Stimulated activated CD8-positive, alpha-beta memory T cell treated with anti-CD3 and anti-CD28 coated beads, Interleukin-12 subunit alpha, Interleukin-12 subunit beta, amount 100 ng/mL, for 24 hours (primary cell): ENCODE measurements at regions not wholly inside any gene's neighbourhood (a gene's known extent, or its start where the extent isn't known, plus 50 kb on each side); places are given as distances from the start of the nearest gene placed in this dataset.
"Not testable (repeated sequence)": the region's sequence is repeated elsewhere in the genome, so short reads cannot be mapped to it uniquely, and the experiment has no call there.

Experiments used
- DNase-seq: peaks from one replicate; pipeline ENCODE4 v3.0.0-alpha.2; 2020; ENCODE audit errors: extremely low read depth

- no peak for DNase-seq
Observed at GRCh38 chr16:29311461-29312344, 94.8 kb downstream of the NPIPB11 start.

GRCh38 chr16:29310852-29311314 lies 95.6 kb downstream of the NPIPB11 start:
- DNase-seq, result no peak

DNA sequence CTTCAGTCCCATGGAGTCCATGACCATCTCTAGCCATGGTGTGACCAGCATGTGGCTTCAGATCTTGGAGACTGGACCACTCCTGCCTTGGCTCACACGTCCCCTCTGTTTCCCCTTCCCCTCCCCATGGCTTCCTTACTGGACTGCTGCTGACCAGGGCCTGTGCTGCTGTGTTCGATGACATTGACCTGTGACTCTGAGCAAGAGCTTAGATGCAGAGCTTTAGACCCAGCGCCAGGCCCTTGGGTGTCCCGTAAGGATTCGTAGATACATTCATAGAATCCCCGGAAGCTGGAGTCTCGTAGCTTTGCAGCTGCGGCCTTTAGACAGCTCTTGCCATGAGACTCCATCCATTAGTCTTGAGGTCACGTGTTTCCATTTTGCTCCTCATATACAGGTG lies 96.3 kb downstream of the NPIPB11 start:
- DNase-seq, result not testable (repeated sequence)

DNA sequence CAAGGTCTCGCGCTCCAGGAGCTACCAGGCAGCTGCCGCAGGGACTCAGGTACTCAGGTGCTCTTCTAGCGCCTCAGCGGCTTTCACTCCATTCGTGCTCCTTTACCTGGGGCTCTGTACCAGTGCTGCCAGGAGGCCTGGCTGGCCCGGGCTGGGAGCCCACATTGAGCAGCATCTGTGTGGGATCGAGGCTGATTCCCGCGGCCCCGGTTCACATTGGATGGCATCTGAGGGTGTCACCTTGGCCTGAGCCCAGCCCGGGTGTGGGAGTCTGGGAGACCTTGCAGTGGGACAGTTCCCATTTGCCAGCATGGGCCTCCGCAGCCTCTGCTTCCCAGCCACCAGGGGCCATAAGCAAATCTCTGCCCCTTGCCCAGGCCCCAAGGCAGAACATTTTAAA lies 96.9 kb downstream of the NPIPB11 start:
- not testable (repeated sequence) for DNase-seq

DNA sequence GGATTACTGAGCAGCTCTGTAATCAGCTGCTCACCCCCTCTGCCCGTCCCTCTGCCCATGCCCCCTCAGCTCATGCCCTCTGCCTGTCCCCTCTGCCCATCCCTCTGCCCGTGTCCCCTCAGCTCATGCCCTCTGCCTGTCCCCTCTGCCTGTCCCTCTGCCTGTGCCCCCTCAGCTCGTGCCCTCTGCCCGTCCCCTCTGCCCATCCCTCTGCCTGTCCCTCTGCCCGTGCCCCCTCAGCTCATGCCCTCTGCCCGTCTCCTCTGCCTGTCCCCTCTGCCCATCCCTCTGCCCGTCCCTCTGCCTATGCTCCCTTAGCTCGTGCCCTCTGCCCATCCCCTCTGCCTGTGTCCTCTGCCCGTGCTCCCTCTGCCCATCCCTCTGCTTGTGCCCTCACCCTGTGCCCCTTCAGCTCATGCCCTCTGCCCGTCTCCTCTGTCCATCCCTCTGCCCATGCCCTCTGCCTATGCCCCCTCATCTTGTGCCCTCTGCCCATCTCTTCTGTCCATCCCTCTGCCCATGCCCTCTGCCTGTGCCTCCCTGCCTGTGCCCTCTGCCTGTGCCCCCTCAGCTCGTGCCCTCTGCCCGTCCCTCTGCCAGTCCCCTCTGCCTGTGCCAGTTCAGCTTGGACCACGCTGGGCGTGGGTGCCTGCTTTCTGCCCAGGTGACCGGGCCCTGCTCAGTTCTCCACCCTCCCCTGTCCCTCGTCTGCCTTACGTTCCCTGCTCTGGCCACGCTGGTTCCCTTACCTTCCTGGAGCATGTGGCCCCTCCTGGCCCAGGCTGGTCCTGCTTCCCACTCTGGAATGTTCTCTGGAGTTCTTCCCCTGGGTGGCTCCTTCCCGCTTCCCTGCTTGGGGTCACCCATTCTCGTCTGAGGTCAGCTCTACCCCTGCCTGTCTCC lies 97.6 kb downstream of the NPIPB11 start:
- no peak for DNase-seq

- no peak for DNase-seq
Observed at GRCh38 chr16:29307598-29308507, 98.7 kb downstream of the NPIPB11 start.

DNA sequence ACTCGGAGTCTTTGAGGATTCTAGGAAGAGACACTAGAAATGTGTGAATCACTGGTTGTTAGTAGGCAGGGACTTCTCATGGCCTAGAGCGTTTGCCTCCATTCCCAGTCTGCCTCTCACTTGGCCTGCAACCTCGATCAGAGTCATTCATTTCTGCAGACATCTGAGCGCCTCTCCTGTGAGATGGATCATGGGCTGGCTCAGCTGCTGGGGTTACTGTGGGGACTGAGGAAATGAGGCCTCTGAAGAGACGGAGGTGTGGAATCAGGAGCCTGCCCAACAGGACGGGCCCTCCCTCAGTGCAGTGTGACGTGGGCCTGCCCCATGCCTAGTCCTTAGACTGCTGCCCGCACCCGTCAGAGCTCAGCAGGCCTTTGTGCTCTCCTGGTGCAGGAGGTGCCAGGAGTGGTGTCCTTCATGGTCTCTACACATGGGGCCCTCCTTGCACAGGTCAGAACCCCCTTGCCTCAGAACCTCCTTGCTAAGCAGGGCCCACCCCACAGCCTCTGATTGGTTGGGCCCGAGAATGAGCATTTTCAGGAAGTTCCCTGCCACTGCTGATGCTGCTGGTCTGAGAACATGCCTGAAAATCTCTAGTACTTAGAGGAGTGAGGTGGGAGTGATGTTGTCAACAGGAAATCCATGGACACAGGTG lies 99.4 kb downstream of the NPIPB11 start:
- no peak for DNase-seq

DNA sequence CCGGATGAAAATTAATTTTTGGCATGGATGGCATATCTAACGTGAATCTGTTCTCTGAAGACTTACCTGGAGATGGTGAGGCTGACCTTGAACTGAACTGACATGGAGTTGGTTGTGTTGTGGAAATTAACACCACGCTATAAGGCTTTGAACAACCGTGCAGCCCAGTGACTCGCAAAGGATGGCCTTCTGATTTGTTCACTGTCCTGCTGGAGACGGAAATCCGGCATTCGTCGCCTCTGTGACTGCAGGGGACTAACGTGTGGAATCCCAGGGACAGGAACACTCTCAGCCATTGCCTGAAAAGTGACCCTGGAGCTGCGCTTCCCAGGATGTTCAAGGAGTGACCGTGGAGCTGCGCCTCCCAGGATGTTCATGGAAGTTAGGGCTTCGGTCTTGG lies 100.3 kb downstream of the NPIPB11 start:
- DNase-seq, result no peak

DNA sequence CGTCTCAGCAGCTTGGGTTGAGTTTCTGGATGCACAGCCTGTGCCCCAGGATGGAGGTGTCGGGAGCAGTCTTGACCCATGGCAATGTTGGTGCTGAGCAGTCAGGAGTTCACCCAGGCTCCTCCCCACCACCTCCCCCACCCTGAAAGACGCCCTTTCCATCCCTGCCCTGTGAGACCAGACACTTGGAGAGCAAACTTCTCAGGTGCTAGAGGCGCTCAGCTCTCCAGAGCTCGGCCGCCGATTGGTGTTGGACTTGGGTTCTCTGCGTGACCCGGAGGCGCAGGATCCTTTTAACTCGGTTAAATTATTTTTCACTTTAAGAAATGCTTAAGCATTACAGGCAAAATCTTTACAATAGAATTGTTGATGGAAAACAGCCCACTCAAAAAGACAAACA lies 101.5 kb downstream of the NPIPB11 start:
- not testable (repeated sequence) for DNase-seq

DNA sequence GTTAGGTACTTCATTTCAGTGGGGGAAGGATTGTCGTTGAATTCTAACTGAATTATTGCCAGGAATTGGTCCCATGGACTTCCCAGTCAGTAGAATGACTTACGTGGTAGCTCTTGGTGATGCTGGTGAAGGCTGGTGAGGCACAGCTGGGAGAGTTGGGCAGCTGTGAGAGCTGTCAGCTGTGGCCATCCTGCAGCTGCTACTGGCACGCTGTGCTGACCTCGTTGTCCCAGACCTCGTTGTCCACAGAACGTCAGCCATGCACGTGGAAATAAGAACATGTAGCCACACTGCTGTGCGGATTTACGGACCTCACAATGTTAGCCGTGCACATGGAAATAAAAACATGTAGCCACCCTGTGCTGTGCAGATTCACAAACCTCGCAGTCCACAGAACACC lies 102.3 kb downstream of the NPIPB11 start:
- DNase-seq, result no peak

DNA sequence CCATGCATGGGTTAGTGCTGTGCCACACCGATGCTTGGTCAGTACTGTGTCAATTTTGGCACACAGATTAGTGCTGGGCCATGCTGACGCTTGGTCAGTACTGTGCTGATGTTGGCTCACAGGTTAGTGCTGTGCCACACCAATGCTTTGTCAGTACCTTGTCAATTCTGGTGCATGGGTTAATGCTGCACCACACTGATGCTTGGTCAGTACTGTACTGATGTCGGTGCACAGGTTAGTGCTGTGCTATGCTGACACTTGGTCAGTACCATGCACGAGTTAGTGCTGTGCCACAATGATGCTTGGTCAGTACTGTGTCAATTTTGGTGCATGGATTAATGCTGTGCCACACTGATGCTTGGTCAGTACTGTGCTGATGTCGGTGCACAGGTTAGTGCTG lies 103.0 kb downstream of the NPIPB11 start:
- DNase-seq, result no peak

- no peak for DNase-seq
Observed at GRCh38 chr16:29302976-29303375, 103.5 kb downstream of the NPIPB11 start.

GRCh38 chr16:29302433-29302832 lies 104.1 kb downstream of the NPIPB11 start:
- not testable (repeated sequence) for DNase-seq

- not testable (repeated sequence) for DNase-seq
Observed at GRCh38 chr16:29301662-29302285, 104.7 kb downstream of the NPIPB11 start.

DNA sequence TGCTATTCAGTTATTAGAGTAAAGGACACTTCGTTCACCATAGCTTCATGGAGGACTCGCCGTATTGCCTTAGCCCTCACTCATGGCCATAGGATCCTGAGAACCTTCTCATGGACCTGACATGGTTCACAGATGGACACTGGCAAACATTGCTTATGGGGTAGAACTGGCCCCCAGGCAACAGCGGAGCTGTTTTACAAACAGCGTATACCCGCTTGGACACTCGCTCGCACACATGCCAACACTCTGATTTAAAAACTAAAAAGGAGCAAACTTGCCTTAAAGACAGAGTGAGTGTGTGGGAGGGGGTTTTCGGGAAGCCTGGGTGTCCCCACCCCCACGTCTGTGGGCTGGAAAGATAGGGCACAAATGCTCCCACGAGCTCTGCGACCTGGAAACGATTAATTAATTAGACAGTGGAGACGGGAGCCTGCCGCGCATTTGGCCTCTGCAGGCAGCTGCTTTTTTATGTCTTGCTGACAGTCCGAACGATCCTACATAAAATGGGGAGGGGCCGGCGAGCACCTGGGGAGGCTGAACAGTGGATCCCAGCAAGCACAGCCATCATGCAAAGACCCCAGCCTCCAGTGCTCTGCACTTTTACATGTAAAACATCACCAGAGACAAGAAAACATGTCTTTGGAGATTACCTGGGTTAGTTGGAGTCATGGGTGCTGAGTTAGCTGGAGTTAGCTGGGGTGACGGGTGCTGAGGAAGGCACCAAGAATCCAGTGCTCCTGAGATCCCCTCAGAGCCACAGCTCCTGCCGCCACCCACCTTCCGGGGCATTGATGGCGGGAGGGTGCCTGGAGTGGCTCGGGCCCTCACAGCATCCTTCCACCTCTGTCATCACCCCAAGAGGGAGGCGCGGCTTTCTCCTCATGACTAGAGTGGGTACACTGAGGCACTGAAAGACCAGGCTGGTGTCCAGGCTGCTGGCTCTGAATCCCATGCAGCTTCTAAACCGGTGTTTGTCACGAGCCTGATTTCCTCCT lies 105.7 kb downstream of the NPIPB11 start:
- not testable (repeated sequence) for DNase-seq

- DNase-seq, result not testable (repeated sequence)
Observed at GRCh38 chr16:29300030-29300491, 106.5 kb downstream of the NPIPB11 start.

DNA sequence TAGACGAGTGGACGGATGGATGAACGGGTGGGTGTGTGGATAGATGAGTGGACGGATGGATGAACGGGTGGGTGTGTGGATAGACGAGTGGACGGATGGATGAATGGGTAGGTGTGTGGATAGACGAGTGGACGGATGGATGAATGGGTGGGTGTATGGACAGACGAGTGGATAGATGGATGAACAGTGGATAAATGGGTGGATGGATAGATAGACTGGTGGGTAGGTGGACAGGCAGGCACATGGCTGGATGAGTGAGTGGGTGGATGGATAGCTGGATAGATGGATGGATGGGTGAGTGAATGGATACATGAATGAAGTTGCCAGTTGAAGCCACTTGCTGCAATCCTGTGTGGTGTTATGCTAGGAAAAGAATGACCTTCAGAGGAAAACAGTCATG lies 107.5 kb downstream of the NPIPB11 start:
- not testable (repeated sequence) for DNase-seq

GRCh38 chr16:29298307-29298706 lies 108.2 kb downstream of the NPIPB11 start:
- DNase-seq, result not testable (repeated sequence)

DNA sequence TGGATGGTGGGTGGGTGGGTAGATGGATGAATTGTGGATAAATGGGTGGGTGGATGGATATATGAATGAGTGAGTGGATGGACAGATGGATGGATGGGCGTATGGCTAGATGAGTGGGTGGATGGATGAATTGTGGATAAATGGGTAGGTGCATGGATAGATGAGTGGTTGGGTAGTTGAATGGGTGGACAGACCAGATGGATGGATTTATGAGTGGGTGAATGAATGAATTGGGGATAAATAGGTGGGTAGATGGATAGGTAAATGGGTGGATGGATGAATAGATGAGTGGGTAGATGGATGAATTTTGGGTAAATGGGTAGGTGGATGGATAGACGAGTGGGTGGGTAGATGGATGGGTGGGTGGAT lies 108.7 kb downstream of the NPIPB11 start:
- DNase-seq, result not testable (repeated sequence)
